ENCODE measurements at regions not wholly inside any gene's neighbourhood (a gene's known extent, or its start where the extent isn't known, plus 50 kb on each side); places are given as distances from the start of the nearest gene placed in this dataset.

DNA sequence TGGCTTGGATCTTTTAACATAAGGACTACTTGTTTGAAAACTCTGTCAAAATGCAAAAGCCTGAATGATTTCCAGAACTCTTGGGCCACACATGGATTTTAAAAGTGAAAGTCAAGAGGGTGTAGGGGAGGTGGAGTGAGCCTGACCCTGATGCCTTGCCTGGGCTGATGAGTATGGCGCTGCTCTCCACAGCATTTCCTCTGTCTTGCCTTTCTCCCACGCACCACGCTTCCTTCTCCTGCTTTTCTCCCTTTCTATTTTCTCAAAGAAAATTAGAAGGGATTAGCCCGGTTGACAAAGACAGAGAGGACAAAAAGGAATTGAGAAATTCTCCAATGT is 207.0 kb upstream of the CCDC68 start:
- no peak for DNase-seq (ENCODE audit: low read depth in 2 of 2)

- no peak for DNase-seq (ENCODE audit: low read depth in 2 of 2)
These were observed 204.3 kb upstream of the CCDC68 start for GRCh38 chr18:55163550-55163949.

GRCh38 chr18:55161916-55162315 is 202.7 kb upstream of the CCDC68 start:
- peak in 1 of 2 donors; percentile 1 for DNase-seq (ENCODE audit: low read depth in 2 of 2)

DNA sequence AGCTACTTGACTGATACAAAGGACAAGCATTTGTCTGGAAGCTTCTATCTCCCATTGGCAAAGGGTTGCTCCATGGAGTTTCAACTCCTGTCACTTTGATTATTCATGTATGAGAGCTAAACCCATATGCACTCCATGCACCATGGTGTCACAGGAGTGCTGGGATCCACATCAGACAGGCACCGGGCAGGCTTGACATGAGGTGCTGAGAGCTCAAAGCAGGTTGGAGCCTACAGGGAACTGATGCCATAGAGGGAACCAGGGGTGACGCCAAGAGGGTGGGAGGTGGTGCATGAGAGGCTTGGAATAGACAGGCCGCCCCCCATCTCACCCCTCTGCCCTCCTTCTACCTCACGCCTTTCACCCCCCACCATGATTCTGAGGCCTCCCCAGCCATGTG is 199.8 kb upstream of the CCDC68 start:
- DNase-seq (ENCODE audit: low read depth in 2 of 2), result no peak

- no peak for DNase-seq (ENCODE audit: low read depth in 2 of 2)
These were observed 199.3 kb upstream of the CCDC68 start for GRCh38 chr18:55158570-55158969.

GRCh38 chr18:55153346-55153745 is 194.1 kb upstream of the CCDC68 start:
- DNase-seq (ENCODE audit: low read depth in 2 of 2), result no peak

DNA sequence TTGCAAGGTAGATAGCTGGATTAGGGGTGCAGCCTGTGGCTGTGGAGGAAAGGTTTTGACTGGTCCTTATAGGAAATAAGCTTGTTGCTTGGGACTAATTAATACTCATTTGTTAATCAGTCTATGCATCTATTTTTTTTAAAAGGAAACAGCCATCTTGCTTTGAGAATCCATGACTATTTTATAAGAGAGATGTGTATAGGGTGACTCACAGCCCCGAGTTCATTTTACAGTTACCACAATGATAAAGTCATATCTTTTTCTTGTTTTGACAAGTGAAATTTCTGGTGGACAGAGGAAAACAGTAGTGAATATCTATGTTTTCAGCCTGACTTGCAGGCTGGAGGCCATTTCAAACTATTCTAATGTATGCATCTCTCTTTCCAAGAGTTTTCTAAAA is 193.5 kb upstream of the CCDC68 start:
- peak in 1 of 2 donors; percentile 5 for DNase-seq (ENCODE audit: low read depth in 2 of 2)

- no peak for DNase-seq (ENCODE audit: low read depth in 2 of 2)
These were observed 190.7 kb upstream of the CCDC68 start for GRCh38 chr18:55149994-55150393.

- DNase-seq (ENCODE audit: low read depth in 2 of 2), result no peak
These were observed 188.5 kb upstream of the CCDC68 start for GRCh38 chr18:55147791-55148190.

DNA sequence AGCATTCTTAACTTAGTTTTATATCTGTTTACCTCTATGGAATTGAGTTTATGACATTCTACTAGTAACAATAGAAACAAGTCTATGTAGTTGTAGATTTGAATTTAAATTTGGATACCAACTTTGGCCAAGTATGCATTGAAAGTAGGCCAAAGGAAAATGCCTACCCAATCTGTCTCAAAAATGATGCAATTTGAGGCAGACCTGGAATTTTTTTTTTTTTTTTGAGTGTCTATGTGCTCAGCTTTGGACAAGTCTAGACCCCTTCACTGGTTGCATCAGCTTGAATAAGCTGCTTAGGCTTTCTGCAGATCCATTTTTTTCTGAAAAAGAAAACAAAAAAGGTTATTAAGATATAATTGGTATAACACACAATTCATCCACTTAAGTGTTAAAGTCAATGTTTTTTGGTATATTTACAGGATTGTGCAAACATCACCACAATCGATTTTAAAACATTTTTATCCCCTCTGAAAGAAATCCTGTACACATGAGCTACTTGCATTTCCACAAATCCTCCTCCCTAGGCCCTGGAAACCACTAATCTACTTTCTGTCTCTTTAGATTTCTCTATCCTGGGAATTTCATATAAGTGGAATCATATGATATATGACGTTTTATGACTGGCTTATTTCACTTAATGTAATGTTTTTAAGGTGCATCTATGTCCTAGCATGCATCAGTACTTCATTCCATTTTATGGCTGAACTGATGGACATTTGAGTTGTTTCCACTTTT is 185.1 kb upstream of the CCDC68 start:
- no peak for DNase-seq (ENCODE audit: low read depth in 2 of 2)

DNA sequence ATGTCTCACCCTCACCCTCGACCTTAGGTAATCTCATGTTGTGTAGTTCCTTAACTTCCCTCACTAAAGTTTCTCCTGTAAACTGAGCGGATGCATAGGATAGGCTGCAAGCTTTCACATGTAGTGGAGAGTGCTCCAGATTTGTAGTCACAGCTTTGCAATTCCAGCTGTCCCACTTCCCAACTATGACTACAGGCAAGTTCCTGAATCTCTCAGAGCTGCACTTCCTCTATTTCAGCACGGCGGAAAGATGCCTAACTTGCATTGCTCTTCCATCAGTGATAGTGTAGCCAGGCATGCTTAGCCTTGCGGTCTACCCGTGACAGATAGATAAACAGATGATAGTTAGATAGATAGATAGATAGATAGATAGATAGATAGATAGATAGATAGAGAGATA is 183.1 kb upstream of the CCDC68 start:
- no peak for DNase-seq (ENCODE audit: low read depth in 2 of 2)

DNA sequence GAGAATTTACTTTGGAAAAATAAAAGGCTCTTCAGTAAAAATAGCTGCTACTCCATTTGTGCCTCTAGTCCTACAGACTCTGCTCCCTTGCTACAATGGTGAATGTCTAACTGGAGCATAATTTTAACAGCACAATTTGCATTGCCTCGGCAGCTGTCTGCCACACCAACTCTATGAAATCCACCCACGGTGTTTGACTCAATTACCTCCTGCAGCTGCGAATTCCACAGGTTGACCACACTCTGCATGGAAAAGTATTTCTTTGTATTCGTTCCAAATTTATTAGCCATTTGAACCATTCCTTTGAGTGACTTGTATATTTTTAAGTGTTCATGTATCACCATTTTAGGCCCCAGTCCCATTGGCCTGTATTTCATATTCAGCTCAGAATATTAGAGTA is 182.1 kb upstream of the CCDC68 start:
- no peak for DNase-seq (ENCODE audit: low read depth in 2 of 2)

- no peak for DNase-seq (ENCODE audit: low read depth in 2 of 2)
These were observed 180.6 kb upstream of the CCDC68 start for GRCh38 chr18:55139836-55140235.

DNA sequence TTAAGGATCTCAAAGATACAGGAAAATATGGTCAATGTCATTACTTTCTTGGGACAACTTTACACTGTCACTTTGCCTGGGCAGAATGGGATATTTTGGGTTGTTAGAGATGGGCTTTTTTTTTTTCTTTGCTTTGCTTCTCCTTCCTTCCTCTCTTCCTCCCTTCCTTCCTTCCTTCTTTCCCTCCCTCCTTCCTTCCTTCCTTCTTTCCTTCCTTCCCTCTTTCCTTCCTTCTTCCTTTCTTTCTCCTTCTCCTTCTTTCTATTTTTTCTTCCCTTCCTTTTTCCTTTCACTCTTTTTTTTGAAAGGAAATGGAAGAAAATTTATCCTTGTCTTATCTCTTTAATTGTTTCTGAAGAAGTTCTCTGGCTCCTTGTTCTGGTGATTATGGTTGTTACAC is 180.0 kb upstream of the CCDC68 start:
- no peak for DNase-seq (ENCODE audit: low read depth in 2 of 2)

DNA sequence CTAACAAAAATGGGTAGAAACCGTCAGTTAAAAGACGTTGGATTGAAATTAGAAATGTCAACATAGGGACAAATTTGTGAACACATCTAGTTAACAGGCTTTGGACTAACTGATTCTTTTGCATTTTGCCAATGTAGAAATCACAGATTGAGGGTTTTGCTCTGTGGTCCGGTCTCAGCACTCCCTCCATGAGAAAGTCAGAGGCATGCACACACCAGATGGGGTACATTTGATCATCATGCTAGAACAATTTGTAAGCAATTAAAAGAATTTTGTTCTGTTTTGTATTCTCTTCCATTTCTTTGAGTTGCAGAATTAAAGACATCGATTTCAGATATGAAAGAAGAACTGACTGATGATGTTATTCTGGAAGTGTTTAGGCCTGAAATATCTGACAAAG is 179.1 kb upstream of the CCDC68 start:
- DNase-seq (ENCODE audit: low read depth in 2 of 2), result no peak

DNA sequence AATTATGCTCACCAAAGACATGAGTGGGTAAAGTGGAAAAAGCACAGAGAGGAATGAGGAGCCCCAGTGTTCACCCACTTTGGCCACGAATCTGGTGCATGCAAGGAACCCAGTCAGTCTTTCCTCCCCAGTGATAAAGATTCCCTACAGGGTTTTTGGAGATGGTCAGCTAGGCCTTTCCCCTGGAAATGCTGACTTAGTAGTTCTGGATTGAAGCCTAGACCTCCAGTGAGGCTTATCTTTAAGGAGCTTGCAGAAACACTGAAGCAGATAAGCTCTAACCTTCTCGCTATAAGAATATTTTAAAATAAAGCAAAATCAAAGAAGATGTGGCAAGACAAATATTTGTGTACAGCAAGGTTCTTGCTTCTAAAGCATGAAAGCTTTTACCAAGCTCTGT is 178.3 kb upstream of the CCDC68 start:
- DNase-seq (ENCODE audit: low read depth in 2 of 2), result no peak

DNA sequence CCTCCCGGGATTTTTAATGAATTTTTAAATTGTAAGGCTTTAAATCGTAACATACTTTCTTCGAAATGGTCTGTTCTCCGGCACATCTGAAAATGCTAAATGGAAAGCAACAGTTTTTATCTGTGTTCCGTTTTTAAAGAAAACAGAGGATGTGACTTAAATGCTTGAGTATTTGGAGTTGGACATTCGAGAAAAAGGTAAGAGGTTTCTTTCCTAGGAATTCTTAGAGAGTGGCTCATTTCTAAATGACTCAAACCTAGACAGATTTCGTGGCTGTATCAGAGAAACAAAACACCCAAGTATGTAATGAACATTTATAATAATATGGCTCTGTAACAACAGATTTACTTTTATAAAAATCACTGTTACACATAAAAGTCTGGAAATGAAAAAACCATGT is 177.6 kb upstream of the CCDC68 start:
- DNase-seq (ENCODE audit: low read depth in 2 of 2), result no peak

GRCh38 chr18:55136258-55136657 is 177.0 kb upstream of the CCDC68 start:
- DNase-seq (ENCODE audit: low read depth in 2 of 2), result no peak

GRCh38 chr18:55133378-55133777 is 174.1 kb upstream of the CCDC68 start:
- DNase-seq (ENCODE audit: low read depth in 2 of 2), result no peak

DNA sequence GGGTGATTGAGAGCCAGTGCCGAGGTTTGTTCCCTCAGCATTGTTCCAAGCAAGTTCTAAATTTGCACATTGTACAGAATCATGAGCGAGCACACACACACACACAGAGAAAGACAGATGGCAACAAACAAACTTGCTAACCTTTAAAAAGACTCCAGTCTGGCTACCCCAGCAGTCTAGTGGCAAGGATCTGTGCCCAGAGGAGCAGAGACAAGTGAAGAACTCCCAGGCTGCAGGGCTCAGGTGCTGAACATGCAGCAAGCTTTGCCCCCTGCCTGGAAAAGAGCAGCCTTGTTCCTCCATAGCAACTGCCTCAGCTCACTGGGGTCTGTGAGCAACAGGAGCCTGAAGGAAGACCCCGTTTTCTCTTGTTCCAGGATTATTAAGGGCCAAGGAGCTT is 169.2 kb upstream of the CCDC68 start:
- no peak for DNase-seq (ENCODE audit: low read depth in 2 of 2)

DNA sequence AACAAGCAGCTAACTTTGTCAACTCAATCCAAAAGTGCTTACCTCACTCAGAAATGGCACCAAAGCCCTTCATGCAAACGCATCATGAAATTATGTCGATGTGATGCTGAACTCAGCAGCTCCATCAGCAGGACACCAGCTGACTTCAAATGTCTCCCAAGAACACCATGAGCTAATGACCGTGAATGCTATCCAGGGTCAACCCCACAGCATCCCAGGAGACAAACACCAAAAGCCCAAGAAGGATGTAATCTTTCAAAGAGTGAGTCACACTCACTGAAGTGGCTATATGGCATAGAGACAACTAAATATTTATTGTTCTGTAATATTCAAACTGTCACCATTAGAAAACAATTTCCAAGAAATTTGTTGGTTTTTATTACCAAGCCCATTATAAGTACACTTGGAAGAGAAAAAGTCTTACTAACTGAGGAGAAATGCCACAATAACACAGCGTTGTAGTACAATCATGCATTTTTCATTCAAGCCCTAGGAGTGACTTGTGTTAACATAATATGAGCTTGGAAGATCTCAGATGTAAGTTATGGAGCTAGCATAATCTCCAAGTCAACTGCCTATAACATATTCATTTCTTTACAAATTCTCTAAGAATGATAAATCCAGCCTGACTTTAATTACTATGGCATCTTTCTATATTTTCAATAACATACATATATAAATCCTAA is 165.0 kb upstream of the CCDC68 start:
- DNase-seq (ENCODE audit: low read depth in 2 of 2), result no peak

DNA sequence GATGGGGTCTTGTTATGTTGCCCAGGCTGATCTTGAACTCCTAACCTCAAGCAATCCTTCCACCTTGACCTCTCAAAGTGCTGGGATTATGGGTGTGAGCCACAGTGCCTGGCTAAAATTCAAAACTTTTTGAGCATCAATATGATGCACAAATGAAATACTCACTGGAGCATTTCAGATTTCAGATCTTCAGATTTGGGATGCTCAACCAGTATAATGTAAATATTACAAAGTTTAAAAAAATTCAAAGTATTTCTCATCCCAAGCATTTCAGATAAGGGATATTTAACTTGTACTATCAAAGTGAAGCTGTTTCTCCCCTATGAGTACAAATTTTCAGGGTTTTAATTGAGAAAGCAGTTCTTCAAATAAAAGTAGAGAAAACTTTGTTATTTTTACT is 164.1 kb upstream of the CCDC68 start:
- no peak for DNase-seq (ENCODE audit: low read depth in 2 of 2)

DNA sequence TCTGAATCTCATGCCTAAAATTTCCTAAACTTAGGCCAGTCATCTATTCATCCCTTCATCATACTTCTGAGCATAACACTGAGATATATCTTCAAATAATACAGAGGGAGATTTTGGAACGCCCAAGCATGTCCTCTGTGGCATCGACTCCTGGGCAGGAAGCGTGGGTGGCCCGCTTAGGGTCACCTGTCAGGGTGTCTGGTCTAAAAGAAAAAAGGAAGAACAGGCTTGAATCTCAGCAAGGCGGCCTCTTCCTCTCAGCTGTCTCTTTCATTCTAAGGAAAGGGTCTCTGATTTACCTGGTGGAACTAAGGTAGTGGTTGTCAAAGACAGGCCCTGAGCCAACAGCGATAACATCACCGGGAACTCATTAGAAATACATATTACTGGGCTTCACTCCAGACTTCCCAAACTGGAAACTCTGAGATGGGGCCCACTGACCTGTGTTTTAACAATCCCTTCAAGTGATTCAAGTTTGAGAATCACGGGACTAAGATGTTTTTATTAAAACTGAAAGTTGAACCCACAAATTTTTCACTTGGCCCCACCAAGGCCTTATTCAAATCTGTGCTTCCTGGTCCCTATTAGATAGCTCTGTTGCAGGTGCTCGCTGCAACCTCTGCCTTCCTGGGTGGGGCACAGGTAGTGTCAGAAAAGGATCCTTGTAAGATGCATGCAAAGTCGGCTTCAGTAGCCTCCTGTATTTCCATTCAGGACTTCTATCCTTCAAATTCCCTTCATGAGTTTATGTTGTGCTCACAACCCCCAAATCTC is 162.3 kb upstream of the CCDC68 start:
- DNase-seq (ENCODE audit: low read depth in 2 of 2), result no peak
